ENCODE measurements at regions not wholly inside any gene's neighbourhood (a gene's known extent, or its start where the extent isn't known, plus 50 kb on each side); places are given as distances from the start of the nearest gene placed in this dataset.

DNA sequence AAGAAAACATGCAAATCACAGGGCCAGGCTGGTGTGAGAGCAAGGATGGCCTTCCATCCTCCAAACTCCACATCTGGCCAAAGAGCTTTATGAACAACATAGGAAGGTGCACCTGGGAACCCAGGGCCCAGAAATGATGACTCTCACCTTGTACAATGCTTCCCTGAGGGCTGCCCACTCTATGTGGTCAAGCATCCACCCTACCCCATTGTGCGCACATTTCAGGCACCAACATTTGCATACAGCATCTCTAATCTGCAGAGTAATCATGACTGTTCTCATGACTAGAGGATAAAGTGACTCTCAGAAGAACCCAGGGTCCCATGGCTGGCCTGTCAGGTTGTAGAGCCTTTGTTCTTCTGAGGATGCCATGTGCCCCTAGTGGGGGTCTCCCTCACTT lies 57.2 kb upstream of the NTF3 start:
- Histone ChIP-seq H3K4me1 (ENCODE audit: insufficient read depth, low read length) (no peaks in the 10 kb centered on the region), H3K4me3 (ENCODE audit: low read length) (no peak overlapping the region), H3K36me3 (ENCODE audit: insufficient read depth, low read length) (no peaks in the 10 kb centered on the region), H3K9me3 (ENCODE audit: control insufficient read depth in 1 of 2, insufficient read depth in 1 of 2, low read length in 2 of 2) (peaks cover 0 to 2% of the 10 kb centered on the region in 2 experiments), H3K27ac (ENCODE audit: low read depth in 1 of 2, low read length in 2 of 2) (no peak overlapping the region), H3K27me3 (ENCODE audit: control insufficient read depth in 1 of 2, insufficient read depth in 2 of 2, low read length in 2 of 2) (peaks cover 0 to 3% of the 10 kb centered on the region in 2 experiments)
- Mint-ChIP-seq H3K9me3 (no peaks in the 10 kb centered on the region), H3K36me3 (ENCODE audit: low read depth) (no peaks in the 10 kb centered on the region), H3K27ac (no peak overlapping the region), H3K4me1 (ENCODE audit: low read depth) (no peaks in the 10 kb centered on the region), H3K4me3 (no peak overlapping the region), H3K27me3 (no peaks in the 10 kb centered on the region)
- TF ChIP-seq CTCF (IDR thresholded peaks at IDR 0.05): no peak
- ChIA-PET CTCF (no interaction called here), POLR2A (no interaction called here)
- DNase-seq (no peak), ATAC-seq (ENCODE audit: poor library complexity) (no peak)
- intact Hi-C loops (cut with DNase I, micrococcal nuclease): no loop called here

DNA sequence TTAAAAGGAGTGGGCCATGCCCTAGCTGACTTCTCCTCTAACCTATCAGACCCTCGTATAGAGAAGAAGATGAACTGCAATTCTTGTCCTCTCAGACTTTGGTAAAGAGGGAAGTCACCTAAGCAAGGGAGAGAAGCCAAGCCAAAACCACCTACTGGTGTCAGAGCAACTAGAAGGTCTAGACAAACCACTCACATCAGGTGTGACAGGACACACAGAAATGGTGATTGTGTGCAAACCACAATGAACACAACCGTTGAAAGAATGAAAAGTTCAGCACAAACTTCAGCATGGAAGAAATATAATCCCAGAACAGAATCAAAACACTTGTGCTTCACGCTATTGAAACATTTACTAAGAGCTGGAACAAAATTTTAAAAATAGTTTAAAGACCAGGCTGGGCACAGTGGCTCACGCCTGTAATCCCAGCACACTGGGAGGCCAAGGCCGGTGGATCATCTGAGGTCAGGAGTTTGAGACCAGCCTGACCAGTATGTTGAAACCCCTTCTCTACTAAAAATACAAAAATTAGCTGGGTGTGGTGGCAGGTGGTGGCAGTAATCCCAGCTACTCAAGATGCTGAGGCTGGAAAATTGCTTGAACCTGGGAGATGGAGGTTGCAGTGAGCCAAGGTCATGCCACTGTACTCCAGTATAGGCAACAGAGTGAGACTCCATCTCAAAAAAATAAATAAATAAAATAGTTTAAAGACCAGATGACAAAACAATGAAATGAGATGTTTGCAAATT lies 56.2 kb upstream of the NTF3 start:
- POLR2A ChIA-PET: no interaction called here
- no peaks in the 10 kb centered on the region for H3K27me3 Mint-ChIP-seq
- CTCF ChIA-PET: no interaction called here
- H3K27ac Mint-ChIP-seq: no peak overlapping the region
- H3K4me3 Mint-ChIP-seq: no peak overlapping the region
- DNase-seq (no peak), ATAC-seq (ENCODE audit: poor library complexity) (no peak)
- no peak overlapping the region for H3K27ac ChIP-seq (ENCODE audit: low read depth in 1 of 2, low read length in 2 of 2)
- no peaks in the 10 kb centered on the region for H3K4me1 Mint-ChIP-seq (ENCODE audit: low read depth)
- no peak for TF ChIP-seq CTCF (IDR thresholded peaks at IDR 0.05)
- H3K9me3 Mint-ChIP-seq: no peaks in the 10 kb centered on the region
- no peaks in the 10 kb centered on the region for H3K36me3 Mint-ChIP-seq (ENCODE audit: low read depth)
- peaks cover 0 to 3% of the 10 kb centered on the region in 2 experiments for H3K27me3 ChIP-seq (ENCODE audit: control insufficient read depth in 1 of 2, insufficient read depth in 2 of 2, low read length in 2 of 2)
- no peak overlapping the region for H3K4me3 ChIP-seq (ENCODE audit: low read length)
- H3K9me3 ChIP-seq (ENCODE audit: control insufficient read depth in 1 of 2, insufficient read depth in 1 of 2, low read length in 2 of 2): peaks cover 0 to 5% of the 10 kb centered on the region in 2 experiments
- intact Hi-C loops (cut with DNase I, micrococcal nuclease): no loop called here
- H3K4me1 ChIP-seq (ENCODE audit: insufficient read depth, low read length): no peaks in the 10 kb centered on the region
- H3K36me3 ChIP-seq (ENCODE audit: insufficient read depth, low read length): no peaks in the 10 kb centered on the region

GRCh38 chr12:5376591-5377207 lies 55.2 kb upstream of the NTF3 start:
- Histone ChIP-seq H3K4me3 (ENCODE audit: low read length) (no peak overlapping the region), H3K4me1 (ENCODE audit: insufficient read depth, low read length) (no peaks in the 10 kb centered on the region), H3K36me3 (ENCODE audit: insufficient read depth, low read length) (no peaks in the 10 kb centered on the region), H3K9me3 (ENCODE audit: control insufficient read depth in 1 of 2, insufficient read depth in 1 of 2, low read length in 2 of 2) (peaks cover 0 to 5% of the 10 kb centered on the region in 2 experiments), H3K27ac (ENCODE audit: low read depth in 1 of 2, low read length in 2 of 2) (no peak overlapping the region), H3K27me3 (ENCODE audit: control insufficient read depth in 1 of 2, insufficient read depth in 2 of 2, low read length in 2 of 2) (peaks cover 0 to 3% of the 10 kb centered on the region in 2 experiments)
- intact Hi-C loops (cut with DNase I, micrococcal nuclease): no loop called here
- ATAC-seq (ENCODE audit: poor library complexity): no peak
- no peak overlapping the region for H3K4me3 Mint-ChIP-seq
- no peaks in the 10 kb centered on the region for H3K9me3 Mint-ChIP-seq
- no peaks in the 10 kb centered on the region for H3K4me1 Mint-ChIP-seq (ENCODE audit: low read depth)
- DNase-seq: no peak
- TF ChIP-seq CTCF (IDR thresholded peaks at IDR 0.05): no peak
- CTCF ChIA-PET: no interaction called here
- POLR2A ChIA-PET: no interaction called here
- no peaks in the 10 kb centered on the region for H3K36me3 Mint-ChIP-seq (ENCODE audit: low read depth)
- no peak overlapping the region for H3K27ac Mint-ChIP-seq
- H3K27me3 Mint-ChIP-seq: no peaks in the 10 kb centered on the region

Data from CD4-positive, alpha-beta T cell (primary cell).